ENCODE measurements at regions not wholly inside any gene's neighbourhood (a gene's known extent, or its start where the extent isn't known, plus 50 kb on each side); places are given as distances from the start of the nearest gene placed in this dataset.

DNA sequence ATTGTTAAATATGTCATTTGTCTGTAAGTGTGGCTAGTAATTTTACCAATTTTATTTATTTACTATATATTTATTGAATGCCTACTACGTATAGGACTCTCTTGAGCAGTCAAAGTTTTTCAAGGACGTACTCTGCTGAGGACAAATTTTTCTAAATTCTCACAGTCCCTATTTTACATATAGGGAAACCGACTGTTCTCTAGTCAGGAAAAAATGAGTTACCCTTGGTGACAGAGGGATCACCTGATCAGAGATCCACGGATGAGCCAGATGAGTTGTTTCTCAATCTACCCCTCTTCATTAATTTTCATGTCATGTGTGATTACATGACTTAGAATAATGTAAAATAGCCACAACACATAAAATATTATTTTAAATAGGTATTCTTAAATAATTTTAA lies 96.2 kb upstream of the SLC38A2 start:
- TF ChIP-seq ZFX (IDR thresholded peaks at IDR 0.05): no peak
- TF ChIP-seq, protein P1, sequence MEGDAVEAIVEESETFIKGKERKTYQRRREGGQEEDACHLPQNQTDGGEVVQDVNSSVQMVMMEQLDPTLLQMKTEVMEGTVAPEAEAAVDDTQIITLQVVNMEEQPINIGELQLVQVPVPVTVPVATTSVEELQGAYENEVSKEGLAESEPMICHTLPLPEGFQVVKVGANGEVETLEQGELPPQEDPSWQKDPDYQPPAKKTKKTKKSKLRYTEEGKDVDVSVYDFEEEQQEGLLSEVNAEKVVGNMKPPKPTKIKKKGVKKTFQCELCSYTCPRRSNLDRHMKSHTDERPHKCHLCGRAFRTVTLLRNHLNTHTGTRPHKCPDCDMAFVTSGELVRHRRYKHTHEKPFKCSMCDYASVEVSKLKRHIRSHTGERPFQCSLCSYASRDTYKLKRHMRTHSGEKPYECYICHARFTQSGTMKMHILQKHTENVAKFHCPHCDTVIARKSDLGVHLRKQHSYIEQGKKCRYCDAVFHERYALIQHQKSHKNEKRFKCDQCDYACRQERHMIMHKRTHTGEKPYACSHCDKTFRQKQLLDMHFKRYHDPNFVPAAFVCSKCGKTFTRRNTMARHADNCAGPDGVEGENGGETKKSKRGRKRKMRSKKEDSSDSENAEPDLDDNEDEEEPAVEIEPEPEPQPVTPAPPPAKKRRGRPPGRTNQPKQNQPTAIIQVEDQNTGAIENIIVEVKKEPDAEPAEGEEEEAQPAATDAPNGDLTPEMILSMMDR (conservative IDR thresholded peaks at IDR 0.05): no peak
- no peak overlapping the region for H3K27ac ChIP-seq

DNA sequence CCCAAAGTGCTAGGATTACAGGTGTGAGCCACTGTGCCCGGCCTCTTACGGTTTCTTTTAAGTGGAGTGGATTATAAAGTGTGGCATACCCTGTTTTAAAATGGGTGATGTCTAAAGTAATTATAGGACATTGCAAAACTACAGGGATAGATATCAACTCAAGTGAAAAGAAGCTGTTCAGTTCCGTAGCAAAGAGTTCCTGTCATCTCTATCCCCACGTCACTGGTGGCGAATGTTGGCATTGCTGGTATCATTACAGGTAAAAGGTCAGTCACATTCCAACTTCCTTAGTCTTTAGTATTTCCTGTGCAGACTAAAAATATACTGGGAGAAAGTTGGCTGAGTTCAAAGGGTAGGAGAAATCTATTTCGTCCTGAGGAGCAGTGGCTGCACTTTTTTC lies 95.6 kb upstream of the SLC38A2 start:
- TF ChIP-seq, protein P1 (conservative IDR thresholded peaks at IDR 0.05): no peak
- no peak for TF ChIP-seq ZFX (IDR thresholded peaks at IDR 0.05)
- H3K27ac ChIP-seq: no peak overlapping the region

DNA sequence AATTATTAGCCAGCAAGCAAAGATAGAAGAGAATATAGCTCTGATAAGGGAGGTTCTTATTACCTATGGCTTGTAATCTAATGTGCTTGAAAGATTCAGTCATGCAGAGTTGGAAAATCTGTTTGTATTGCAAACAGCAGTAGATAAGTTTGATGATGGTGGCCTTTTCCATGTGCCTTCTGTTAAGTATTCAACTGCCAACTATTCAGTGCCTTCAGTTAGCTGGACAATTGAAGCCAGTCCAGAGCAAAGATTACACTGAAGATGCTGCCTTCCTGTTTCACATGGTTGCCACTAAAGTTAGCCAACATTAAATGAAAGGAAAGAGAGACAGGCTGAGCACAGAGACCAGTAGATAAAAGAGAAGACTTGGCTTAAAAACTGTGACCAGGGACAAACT lies 92.7 kb upstream of the SLC38A2 start:
- H3K27ac ChIP-seq: no peak overlapping the region
- TF ChIP-seq ZFX (IDR thresholded peaks at IDR 0.05): no peak
- TF ChIP-seq, protein P1 (conservative IDR thresholded peaks at IDR 0.05): no peak

DNA sequence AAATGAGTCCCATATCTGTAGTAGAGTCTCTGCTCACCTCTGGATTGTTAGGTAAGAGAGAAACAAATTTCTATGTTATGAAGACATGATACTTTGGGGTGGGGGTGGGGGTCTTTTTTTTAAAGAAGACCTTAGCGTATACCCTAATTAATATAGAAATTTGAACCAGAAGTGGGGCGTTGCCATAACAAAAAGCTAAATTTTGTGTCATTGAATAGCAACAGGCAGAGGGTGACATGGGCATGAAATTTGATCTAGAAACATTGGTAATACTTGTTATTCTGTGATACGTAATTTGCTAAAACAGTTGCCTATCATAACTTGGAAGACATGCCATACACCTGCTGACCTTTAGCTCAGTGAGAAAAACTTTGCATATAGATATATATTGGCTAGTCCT lies 92.3 kb upstream of the SLC38A2 start:
- TF ChIP-seq ZFX (IDR thresholded peaks at IDR 0.05): no peak
- TF ChIP-seq, protein P1 (conservative IDR thresholded peaks at IDR 0.05): no peak
- no peak overlapping the region for H3K27ac ChIP-seq

DNA sequence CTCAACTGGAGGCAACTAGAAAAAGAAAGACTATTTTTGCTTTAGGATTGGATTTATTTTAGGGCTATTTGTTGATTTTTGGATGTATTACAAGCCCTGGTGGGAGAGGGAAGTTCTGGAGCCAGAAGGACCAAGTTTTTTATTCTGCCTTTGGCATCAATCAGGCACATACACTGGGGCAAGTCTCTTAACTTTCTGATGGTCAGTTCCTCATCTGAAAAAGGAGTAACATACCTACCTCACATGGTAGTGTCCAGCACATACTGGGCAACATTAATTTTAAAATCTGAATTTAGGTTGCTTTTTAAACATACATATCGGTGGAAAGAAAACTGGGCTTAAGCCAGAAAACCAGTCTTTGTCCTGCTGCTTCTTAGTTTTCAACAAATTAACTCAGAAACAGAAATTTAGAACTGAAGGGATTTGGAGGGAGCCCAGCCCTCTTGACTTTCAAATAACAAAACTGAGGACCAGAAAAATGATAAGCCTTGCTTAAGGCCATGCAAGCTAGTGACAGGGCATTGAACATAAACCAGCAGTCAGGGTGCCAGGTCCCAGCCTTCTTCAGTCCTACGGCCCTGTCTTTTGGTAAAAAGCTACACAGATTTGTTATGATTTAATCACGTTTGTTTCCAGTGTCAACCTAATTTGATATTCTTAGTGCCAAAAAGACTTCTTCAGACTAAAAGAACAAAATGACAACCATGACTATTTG lies 90.2 kb upstream of the SLC38A2 start:
- no peak for TF ChIP-seq ZFX (IDR thresholded peaks at IDR 0.05)
- TF ChIP-seq, protein P1 (conservative IDR thresholded peaks at IDR 0.05): no peak
- no peak overlapping the region for H3K27ac ChIP-seq

DNA sequence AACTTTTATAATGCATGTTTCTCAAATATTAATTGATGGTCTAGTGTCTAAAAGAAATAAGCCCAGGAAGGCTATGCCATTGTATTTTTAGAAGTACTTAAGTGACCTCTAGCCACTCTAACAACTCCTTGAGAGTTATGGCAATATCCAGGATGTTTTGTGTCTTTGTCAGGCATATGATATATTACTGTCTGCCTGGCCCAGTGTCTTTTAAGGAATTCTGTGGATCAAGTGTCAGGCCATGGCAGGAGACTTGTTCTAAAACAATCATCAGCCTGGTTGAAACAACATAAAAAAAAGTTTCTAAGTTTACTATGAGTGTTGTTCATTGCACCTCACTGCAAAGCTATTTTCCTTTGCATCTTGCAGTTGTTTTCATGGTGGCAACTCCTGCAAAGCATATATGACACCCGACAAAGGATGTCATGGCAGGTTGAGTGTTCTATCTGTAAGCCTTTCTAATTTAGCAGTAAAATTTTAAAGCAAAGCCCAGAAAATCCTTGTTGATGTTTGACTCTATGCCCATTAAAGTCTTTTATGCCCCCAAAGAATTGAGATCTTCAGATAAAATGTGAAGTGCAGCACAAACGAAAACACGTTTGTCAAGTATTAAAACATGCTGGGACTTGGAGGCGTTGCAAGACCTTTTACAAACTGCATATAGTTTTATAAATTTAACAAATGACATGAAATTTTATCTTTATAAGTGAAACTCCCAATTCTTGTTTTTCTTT lies 89.5 kb upstream of the SLC38A2 start:
- H3K27ac ChIP-seq: no peak overlapping the region
- TF ChIP-seq, protein P1 (conservative IDR thresholded peaks at IDR 0.05): no peak
- no peak for TF ChIP-seq ZFX (IDR thresholded peaks at IDR 0.05)

DNA sequence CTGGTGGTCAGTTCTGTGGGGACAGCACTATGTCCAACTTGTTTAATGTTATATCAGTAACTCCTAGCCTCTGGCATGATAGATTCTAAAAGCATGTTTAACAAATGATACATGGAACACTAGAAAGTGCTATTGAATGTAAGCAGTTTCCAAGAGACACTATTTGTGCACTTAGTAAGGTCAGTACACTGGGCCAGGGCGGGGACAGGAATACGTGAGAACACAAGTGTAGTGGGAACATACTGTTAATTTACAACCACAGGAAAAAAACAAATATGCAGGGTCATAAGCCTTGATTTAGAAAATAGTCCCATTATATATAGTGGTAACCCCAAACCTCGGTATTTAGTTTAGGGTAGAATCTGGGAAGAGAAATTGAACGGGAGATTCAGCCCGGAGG lies 88.9 kb upstream of the SLC38A2 start:
- TF ChIP-seq ZFX (IDR thresholded peaks at IDR 0.05): no peak
- TF ChIP-seq, protein P1 (conservative IDR thresholded peaks at IDR 0.05): no peak
- H3K27ac ChIP-seq: no peak overlapping the region

Data from C4-2B (cell line).